AG04450 (cell line): ENCODE measurements at regions not wholly inside any gene's neighbourhood (a gene's known extent, or its start where the extent isn't known, plus 50 kb on each side); places are given as distances from the start of the nearest gene placed in this dataset.
A peak's percentile ranks its signal among the peaks of the same experiment; 100 is the strongest.
"Not testable (repeated sequence)": the region's sequence is repeated elsewhere in the genome, so short reads cannot be mapped to it uniquely, and the experiment has no call there.

Experiments used
- CTCF ChIA-PET: fragments of 300-600, 350-600 bp; formaldehyde crosslinking; extraction: SDS; loops from one replicate; lab custom pipeline; 2022; ENCODE audit warnings: antibody characterized with exemption, inconsistent platforms; lab: Charles Lee
- POLR2A ChIA-PET: fragments of 350-600 bp; formaldehyde crosslinking; extraction: SDS; loops from one replicate; lab custom pipeline; 2021; ENCODE audit warnings: antibody characterized with exemption, inconsistent platforms; lab: Yijun Ruan, JAX
- DNase-seq: peaks from one replicate; pipeline ENCODE4 v3.0.0-alpha.2; 2011; ENCODE audit warnings: low read depth, low spot score
- H3K27ac ChIP-seq: one replicate; pipeline ENCODE4 v1.5.1; 2012; ENCODE audit warnings: low read depth, low read length, control low read depth
- H3K27me3 ChIP-seq: one replicate; pipeline ENCODE4 v1.6.0; 2012; ENCODE audit warnings: low read length; ENCODE audit not compliant: control insufficient read depth, insufficient read depth
- H3K4me3 ChIP-seq: 2 replicates; pipeline ENCODE4 v1.5.1; 2011; ENCODE audit warnings: mild to moderate bottlenecking, low read depth, low read length, control low read depth
- H3K9me3 ChIP-seq: 2 replicates; pipeline ENCODE4 v1.5.1; 2012; ENCODE audit warnings: low read length; ENCODE audit not compliant: control insufficient read depth, insufficient read depth
- CTCF ChIP-seq: IDR thresholded peaks from 2 replicates; pipeline ENCODE4 v1.5.1; 2011; ENCODE audit warnings: low read depth, low read length, control low read depth, inconsistent platforms

- ChIA-PET POLR2A (interaction anchor here (0.7 to 1.9 kb wide), 4 partner anchors 20 to 92 kb away, joined by 3 to 15 read pairs (median 7); partner anchors contain the start of gene ARRDC3), CTCF (interaction anchor here (0.9 to 1.3 kb wide), 2 partner anchors 30 to 73 kb away, joined by 3 read pairs; no protein-coding TSS in a partner anchor)
- Histone ChIP-seq H3K4me3 (no peak overlapping the region), H3K27me3 (no peaks in the 10 kb centered on the region), H3K9me3 (no peaks in the 10 kb centered on the region), H3K27ac (peak overlapping the region; percentile 83)
- TF ChIP-seq CTCF: no peak
- no peak for DNase-seq
Observed at GRCh38 chr5:91311168-91311696, 71.9 kb downstream of the ARRDC3 start.

- H3K27ac ChIP-seq, POLR2A ChIA-PET: not testable (repeated sequence)
Observed at GRCh38 chr5:91308157-91308556, 75.0 kb downstream of the ARRDC3 start.

GRCh38 chr5:91307048-91307447 is 76.1 kb downstream of the ARRDC3 start:
- CTCF ChIA-PET: no interaction called here

More at GRCh38 chr5:91308157-91308556, 75.0 kb downstream of the ARRDC3 start:
- H3K27me3 ChIP-seq, H3K9me3 ChIP-seq, DNase-seq, H3K4me3 ChIP-seq: not testable (repeated sequence)
- CTCF ChIA-PET: interaction anchor here (1.5 kb wide), 1 partner anchor 76 kb away, joined by 3 read pairs; no protein-coding TSS in a partner anchor

GRCh38 chr5:91306497-91306896 is 76.6 kb downstream of the ARRDC3 start:
- ChIA-PET CTCF (no interaction called here), POLR2A (no interaction called here)
- no peak overlapping the region for H3K4me3 ChIP-seq
- H3K9me3 ChIP-seq: no peaks in the 10 kb centered on the region
- H3K27ac ChIP-seq: no peak overlapping the region
- H3K27me3 ChIP-seq: no peaks in the 10 kb centered on the region
- TF ChIP-seq CTCF: no peak
- DNase-seq: no peak

More at GRCh38 chr5:91307048-91307447, 76.1 kb downstream of the ARRDC3 start:
- TF ChIP-seq CTCF: no peak
- no peaks in the 10 kb centered on the region for H3K9me3 ChIP-seq
- POLR2A ChIA-PET: no interaction called here
- no peak overlapping the region for H3K27ac ChIP-seq
- H3K4me3 ChIP-seq: no peak overlapping the region
- H3K27me3 ChIP-seq: no peaks in the 10 kb centered on the region
- DNase-seq: no peak

- H3K4me3 ChIP-seq: no peak overlapping the region
- no peaks in the 10 kb centered on the region for H3K27me3 ChIP-seq
- DNase-seq: no peak
- no peak for TF ChIP-seq CTCF
- CTCF ChIA-PET: no interaction called here
- H3K9me3 ChIP-seq: no peaks in the 10 kb centered on the region
- H3K27ac ChIP-seq: no peak overlapping the region
- POLR2A ChIA-PET: interaction anchor here (0.7 kb wide), 1 partner anchor 118 kb away, joined by 3 read pairs; no protein-coding TSS in a partner anchor
Observed at GRCh38 chr5:91305640-91306039, 77.5 kb downstream of the ARRDC3 start.

GRCh38 chr5:91304015-91304414 is 79.1 kb downstream of the ARRDC3 start:
- H3K9me3 ChIP-seq, H3K4me3 ChIP-seq, POLR2A ChIA-PET, DNase-seq, H3K27ac ChIP-seq, H3K27me3 ChIP-seq: not testable (repeated sequence)
- CTCF ChIA-PET: interaction anchor here (1.4 kb wide), 1 partner anchor 81 kb away, joined by 3 read pairs; no protein-coding TSS in a partner anchor
